Renal pelvis (tissue), 1 donor: ENCODE measurements at regions not wholly inside any gene's neighbourhood (a gene's known extent, or its start where the extent isn't known, plus 50 kb on each side); places are given as distances from the start of the nearest gene placed in this dataset.

Source experiments
- DNase-seq: peaks from one replicate; pipeline ENCODE4 v3.0.0-alpha.2; 2013

- DNase-seq: no peak
Observed at GRCh38 chr12:111011999-111012600, 91.7 kb upstream of the MYL2 start.

- no peak for DNase-seq
Observed at GRCh38 chr12:111010916-111011657, 90.7 kb upstream of the MYL2 start.

- no peak for DNase-seq
Observed at GRCh38 chr12:111010061-111010460, 89.7 kb upstream of the MYL2 start.

GRCh38 chr12:111006621-111007020 is 86.2 kb upstream of the MYL2 start:
- no peak for DNase-seq

- no peak for DNase-seq
Observed at GRCh38 chr12:110998971-110999370, 78.6 kb upstream of the MYL2 start.

GRCh38 chr12:110998165-110998564 is 77.8 kb upstream of the MYL2 start:
- no peak for DNase-seq

GRCh38 chr12:110996415-110996814 is 76.0 kb upstream of the MYL2 start:
- no peak for DNase-seq

GRCh38 chr12:110995615-110996014 is 75.2 kb upstream of the MYL2 start:
- DNase-seq: no peak

- no peak for DNase-seq
Observed at GRCh38 chr12:110995016-110995415, 74.6 kb upstream of the MYL2 start.

GRCh38 chr12:110993434-110993833 is 73.1 kb upstream of the MYL2 start:
- DNase-seq: no peak

- DNase-seq: no peak
Observed at GRCh38 chr12:110992909-110993308, 72.5 kb upstream of the MYL2 start.

- no peak for DNase-seq
Observed at GRCh38 chr12:110983811-110984210, 63.4 kb upstream of the MYL2 start.

GRCh38 chr12:110972866-110973265 is 52.5 kb upstream of the MYL2 start:
- DNase-seq: no peak

GRCh38 chr12:110971936-110972335 is 51.6 kb upstream of the MYL2 start:
- no peak for DNase-seq

- no peak for DNase-seq
Observed at GRCh38 chr12:110971189-110971920, 51.0 kb upstream of the MYL2 start.
